LNCAP (cell line): ENCODE measurements at regions not wholly inside any gene's neighbourhood (a gene's known extent, or its start where the extent isn't known, plus 50 kb on each side); places are given as distances from the start of the nearest gene placed in this dataset.

Experiments
- CTCF ChIP-seq: fragments of 450-650 bp; IDR thresholded peaks from 2 replicates; pipeline ENCODE4 v1.5.1; 2017; ENCODE audit warnings: mild to moderate bottlenecking

GRCh38 chr2:58527647-58528046, 286.5 kb upstream of the FANCL start:
- no peak for TF ChIP-seq CTCF

GRCh38 chr2:58521803-58522554, 280.9 kb upstream of the FANCL start:
- TF ChIP-seq CTCF = no peak

- no peak for TF ChIP-seq CTCF
These were observed 279.8 kb upstream of the FANCL start for GRCh38 chr2:58520903-58521302.

GRCh38 chr2:58517881-58518280, 276.8 kb upstream of the FANCL start:
- TF ChIP-seq CTCF = no peak

- TF ChIP-seq CTCF = no peak
These were observed 275.6 kb upstream of the FANCL start for GRCh38 chr2:58516695-58517094.

GRCh38 chr2:58515827-58516573, 274.9 kb upstream of the FANCL start:
- no peak for TF ChIP-seq CTCF

- no peak for TF ChIP-seq CTCF
These were observed 273.1 kb upstream of the FANCL start for GRCh38 chr2:58514252-58514651.
